HG03432 (cell line): ENCODE measurements at regions not wholly inside any gene's neighbourhood (a gene's known extent, or its start where the extent isn't known, plus 50 kb on each side); places are given as distances from the start of the nearest gene placed in this dataset.

ENCODE experiments used
- ATAC-seq: cut with Tn5 transposase; IDR thresholded peaks from one replicate; pipeline ENCODE4 v1.9.1; 2021; ENCODE audit warnings: mild to moderate bottlenecking, moderate library complexity; ENCODE audit not compliant: unreplicated experiment

DNA sequence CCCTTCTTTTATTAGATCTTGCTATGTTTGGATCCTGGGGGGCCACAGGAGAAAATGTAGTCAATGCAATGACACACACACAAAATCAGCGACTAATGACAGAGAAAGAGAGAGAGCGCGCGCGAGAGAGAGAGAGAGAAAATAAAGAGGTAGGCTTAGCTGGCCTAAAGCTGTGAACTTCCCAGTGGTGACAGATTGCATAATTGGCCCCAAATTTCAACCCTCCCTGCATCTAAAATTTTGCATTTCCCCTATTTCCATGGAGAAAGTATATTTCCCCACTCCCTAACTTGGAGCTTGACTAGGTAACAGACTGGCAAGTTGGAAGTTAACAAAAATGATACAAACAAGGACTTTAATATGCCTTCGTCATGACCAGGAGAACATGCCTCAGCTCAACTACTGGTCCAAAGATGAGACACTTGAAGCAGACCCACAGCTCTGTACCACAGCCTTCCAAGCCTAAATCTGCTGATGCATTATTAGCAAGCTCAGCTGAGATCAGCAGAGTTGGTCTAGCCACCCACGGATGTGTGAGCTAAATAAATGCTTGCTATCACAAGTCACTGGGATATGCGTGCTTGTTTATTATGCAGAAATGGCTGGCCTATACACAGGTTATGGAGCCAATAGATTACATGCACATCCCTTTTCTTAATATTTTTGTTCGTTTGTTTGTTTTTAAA lies 118.1 kb upstream of the PRDM1 start:
- ATAC-seq, result no peak

DNA sequence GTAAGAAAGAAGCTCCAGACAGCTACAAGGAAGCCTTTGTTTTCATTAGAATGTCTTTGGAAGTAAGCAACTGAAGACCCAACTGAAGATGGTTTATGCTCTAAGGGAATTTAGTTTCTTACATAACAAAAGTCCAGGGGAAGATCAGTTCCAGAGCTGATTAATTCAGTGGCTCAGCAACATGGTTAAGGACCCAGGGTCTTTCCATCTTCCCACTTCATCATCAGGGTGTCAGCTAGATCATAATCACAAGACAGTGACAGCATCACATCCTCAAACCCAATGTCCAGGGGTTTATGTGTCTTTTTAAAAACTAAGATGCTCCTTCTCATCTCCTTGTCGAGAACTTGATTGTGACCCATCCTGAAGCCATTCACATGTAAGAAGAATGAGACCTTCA lies 119.7 kb upstream of the PRDM1 start:
- ATAC-seq, result no peak

DNA sequence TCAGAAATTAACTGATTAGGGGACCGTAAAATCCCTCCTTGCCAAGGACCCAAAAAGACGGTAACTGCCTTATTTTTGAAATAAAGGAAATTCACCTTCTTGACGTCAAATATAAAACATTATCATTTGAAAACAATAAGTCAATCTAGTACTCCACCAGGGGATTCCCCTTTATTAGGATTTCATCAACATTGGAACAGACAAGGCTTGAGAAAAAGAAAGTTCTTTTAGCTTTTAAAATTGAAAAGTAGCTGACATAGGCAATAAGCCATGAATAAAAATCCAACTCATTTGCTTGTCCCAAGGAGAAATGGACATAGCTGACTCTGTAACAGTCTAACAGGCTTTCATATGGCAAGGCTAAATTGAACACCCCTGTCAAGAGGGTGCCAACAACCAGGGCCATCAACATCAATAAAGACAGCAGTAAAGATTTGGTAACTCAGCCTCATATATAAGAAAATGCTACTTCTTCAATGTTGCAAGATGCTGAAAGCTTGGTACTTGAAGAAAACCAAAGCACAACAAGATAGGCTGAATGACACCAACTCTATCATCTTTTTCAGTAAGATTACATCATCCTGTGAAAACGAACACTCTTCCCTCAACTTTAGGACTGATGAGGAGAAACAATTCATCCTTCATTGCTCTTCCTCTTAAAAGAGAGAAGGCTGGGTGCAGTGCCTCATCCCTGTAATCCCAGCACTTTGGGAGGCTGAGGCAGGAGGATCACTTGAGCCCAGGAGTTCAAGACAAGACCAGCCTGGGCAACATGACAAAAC lies 121.0 kb upstream of the PRDM1 start:
- ATAC-seq, result no peak

DNA sequence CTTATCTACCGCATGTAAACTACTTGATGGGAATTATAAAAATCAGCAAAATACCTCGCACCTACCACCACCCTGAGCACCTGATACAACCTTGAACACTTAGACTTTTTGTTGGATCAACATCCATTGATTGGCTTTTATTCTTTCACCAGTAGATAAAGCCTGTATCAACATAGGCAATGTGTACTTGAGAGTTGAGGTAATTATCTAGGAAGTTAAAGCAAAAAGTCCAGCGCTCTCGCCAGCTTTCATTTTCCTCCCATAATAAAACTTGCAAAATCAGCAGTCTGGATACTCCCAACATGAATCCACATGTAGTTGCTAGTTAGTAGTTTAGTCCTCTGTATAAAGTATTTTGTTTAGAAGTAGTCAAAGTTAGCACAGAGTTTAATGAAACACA lies 132.0 kb upstream of the PRDM1 start:
- ATAC-seq, result no peak

DNA sequence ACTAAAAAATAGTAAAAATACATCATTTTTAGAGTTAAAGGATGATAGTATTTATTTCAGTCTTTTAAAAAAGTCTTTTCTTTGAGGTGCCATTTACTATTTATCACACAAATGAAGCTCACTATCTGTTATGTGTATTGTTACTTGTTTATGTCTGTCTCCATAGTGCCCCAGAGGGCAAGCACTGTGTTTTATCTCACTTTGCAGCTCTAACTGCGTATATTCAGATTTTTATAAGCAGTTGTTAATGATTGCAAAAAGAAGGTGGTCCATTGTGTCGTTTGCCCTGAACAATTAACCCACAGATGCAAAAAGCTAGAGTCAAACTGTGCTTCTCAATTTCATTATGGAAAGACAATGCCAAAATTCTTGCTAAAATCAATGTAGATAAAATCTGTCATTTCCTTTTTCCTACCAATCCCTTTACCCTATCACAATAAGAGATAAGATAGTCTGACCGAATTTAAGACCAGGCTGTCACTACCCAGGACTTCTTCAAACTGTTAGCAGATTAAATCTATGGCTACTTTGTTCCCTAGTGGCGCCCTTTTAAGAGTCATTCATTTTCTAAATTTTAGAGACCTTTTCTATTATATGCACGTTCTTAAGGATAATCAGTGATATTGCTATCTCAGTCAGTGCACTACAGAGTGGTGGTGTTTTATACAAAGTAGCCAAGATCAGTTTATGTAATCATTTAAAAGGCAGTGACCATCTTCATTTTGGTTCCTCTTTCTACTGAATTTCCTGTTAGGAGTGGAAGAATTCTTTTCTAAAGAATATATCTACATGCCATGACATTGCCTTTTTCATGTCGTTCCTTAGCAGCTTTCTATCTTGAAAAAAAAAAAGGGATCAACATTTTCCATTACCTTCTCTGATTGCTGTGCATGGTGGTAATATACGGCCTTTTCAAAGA lies 133.1 kb upstream of the PRDM1 start:
- ATAC-seq, result no peak

DNA sequence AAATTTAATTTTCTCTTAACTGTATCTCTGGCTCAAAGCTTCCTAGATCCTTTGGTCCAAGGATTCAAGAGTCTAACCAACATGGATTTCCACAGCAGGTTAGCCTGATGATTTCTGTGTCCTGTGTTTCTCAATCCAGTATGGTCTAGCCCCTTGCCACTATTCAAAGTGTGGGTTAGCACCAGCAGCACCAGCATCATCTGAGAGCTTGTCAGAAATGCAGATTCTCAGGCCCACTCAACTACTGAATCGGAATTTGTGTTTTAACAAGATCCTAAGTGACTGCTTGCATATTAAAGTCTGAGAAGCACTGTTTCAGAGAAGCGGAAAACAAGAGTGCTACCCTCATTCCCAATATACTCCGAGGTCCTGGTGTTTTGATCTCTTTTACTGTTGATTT lies 133.8 kb upstream of the PRDM1 start:
- no peak for ATAC-seq

DNA sequence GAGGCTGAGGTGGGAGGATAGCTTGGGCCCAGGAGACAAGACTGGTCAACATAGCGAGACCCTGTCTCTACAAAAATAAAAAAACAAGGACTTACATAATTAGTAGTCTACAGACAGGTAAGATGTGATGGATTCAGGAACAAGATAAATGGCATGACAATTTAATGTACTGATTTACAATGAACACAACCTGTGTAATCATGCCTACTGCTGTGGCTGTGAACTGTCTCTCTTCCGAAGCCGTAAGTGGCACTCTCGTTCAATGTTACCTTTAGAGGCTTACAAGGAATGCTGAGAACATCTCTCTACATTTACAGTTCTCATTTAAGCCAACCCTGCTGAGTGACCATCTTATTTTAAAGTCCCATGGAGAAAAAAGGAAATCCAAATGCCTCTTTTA lies 134.8 kb upstream of the PRDM1 start:
- ATAC-seq, result no peak

DNA sequence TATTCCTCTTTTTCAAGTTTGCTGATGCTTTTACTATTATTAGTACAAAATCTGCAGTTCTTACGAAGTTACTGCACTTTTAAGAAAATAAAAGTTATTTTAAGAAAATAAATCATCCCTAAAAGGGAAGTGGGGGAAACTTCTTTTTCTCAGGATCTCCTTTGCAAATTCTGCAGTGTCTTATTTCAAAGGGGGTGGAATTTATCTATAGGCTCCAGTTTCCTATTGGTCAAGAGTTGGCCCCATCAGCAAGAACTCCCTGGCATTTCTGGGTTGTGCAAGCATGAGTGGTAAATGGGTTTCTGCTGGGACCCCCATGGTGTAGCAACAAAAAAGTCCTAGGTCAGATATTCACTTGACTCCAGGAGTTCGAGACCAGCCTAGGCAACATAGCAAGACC lies 136.3 kb upstream of the PRDM1 start:
- ATAC-seq, result no peak

DNA sequence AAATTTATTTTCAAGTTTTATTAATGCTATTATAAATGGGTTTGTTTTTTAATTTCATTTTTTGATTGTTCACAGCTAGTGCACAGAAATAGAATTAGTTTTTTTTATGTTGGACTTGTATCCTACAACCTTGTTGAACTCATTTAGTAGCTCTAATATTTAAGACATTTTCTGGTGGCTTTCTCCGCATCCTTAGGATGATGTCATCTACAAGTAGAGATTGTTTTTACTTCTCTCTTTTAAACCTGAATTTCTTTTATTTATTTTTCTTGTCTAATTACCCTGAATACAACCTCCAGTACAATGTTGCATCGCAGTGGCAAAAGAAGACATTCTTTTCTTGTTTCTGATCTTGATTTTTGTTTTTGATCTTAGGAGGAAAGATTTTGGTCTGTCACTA lies 142.6 kb upstream of the PRDM1 start:
- no peak for ATAC-seq

DNA sequence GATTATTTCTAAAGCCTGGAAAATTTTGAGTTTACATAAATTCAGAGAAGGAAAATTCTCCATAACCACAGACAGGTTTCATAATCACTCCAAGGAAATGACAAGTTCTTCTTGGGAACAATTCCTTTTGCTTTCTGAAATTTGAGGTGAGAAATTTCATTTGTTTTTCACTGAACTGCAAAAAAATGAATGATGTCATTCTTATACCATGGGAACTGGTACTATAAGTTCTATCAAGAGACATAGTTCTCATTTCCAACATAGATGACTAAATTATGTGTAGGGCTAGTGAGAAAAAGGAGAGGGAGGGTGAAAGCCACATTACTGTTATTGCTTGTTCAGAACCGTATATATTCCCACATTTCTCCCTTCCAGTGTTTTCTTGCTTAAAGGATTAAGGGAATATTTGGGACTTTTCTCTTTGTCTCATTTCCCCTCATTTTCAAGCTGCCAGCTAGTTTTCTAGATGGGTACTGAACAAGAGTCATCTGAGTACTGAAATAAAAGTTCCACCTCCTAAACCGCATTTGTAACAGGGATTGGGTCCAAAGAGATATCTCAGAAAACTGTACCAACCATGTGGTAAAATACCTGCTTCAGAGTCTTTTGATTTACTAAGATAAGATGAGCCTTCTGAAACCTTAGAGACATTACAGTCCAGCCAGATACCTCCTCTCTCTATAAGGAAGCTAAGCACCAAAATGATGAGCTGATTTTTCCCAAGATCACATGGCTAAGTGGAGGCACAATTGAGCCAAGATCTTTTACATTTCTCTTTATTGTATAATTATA lies 144.3 kb upstream of the PRDM1 start:
- ATAC-seq, result no peak

DNA sequence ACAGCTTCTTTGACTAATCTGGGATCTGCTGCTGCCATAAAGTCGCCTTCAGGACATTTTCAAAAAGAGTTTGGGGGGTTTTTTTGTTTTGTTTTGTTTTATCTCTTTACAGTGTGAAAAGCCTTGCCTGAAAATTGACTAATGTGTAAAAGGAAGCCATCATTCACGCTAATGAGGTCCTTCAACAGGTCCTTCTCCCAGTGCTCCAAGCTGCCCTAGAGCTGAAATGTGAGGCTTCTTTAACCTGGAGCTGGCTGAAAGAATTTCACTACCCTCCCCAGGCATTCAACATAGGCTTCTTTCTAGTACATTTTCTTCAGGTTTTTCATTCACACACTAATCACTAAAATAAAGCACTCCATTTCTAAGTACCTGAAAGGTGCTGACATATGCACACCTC lies 145.1 kb upstream of the PRDM1 start:
- no peak for ATAC-seq

DNA sequence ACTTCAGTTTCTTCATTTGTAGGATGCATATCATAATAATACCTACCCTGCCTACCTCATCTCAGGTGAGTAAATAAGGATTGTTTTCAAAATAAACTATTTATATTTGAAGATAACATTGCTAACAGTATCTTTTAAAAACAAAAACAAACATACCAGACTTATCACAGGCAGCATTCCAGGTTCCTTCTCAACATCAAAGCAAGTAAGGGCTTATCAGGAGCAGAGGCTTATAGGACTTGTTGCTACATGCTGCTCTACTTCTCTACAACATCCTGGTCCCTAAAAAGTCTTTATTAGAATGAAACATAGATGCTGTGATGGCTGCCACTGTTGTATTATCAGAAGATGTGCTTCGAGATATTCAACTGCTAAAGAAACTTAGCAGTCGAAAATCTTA lies 149.2 kb upstream of the PRDM1 start:
- ATAC-seq, result no peak

DNA sequence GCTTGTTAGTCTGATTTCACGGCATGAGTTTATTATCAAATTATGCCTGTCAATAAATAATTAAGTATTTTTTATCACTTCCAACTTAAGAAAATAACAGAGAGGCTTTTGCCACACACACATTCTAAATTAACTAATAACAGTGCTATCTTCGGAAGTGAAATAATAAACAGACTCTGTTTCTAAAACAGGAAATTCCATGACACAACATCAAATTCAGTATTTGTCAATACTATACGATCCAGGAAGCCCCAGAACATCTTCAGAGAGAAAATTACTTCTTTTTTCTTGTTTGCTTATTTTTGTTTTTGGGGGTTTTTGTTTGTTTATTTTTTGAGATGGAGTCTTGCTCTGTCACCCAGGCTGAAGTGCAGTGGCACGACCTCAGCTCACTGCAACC lies 150.7 kb upstream of the PRDM1 start:
- no peak for ATAC-seq

DNA sequence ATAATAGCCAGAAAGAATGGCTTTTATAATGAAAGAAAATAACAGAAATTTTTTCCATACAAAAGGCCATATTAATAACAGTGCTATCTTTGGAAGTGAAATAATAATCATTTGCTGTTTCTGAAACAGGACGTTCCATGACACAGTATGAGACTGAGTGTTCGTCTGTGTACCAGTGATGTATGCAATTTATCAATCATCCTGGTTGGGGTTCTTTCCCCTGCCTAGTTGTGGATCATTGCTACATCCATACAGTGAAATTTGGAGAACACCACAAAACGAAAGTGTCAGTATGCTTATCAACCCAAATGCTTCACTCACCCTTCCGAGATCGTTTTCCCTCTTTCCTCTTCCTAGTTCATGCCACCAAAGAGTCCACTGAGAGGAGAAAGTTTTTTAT lies 151.4 kb upstream of the PRDM1 start:
- ATAC-seq, result no peak

DNA sequence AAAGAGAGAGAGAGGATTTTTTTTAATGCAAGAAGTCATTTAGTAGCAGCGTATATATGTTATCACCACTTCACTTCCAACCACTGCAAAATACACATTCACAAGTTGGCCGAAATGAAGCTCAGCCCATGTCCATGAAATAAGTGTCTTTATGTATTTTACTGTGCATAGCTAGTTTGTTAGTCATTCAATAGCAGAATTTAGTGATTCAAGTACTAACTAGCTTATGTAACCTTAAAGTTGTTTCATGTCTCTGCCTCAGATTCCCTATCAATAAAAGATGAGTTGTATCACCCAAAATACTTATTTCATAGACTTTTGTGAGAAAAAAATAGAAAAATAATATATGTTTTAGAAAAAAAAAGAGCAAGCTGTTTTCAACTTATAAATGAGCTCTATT lies 153.7 kb upstream of the PRDM1 start:
- no peak for ATAC-seq

DNA sequence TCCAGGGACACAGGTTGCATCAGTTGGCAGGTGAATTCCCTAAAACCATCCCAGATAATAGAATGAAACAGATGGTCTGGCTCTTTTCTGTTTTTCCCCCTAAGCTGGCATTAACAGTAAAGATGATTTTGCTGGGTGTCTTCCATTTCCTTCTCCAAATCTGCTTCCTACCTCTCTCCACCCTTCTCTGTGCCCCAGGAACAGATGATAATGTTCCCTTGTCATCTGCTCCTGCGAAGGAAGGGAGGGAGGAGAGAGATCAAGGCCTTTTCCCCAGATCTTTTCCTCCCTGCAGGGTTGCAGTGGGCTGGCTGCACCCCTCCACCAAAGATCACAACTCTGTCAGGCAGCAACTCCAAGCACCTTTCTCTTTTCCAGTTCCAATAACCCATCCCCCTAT lies 156.5 kb upstream of the PRDM1 start:
- no peak for ATAC-seq

DNA sequence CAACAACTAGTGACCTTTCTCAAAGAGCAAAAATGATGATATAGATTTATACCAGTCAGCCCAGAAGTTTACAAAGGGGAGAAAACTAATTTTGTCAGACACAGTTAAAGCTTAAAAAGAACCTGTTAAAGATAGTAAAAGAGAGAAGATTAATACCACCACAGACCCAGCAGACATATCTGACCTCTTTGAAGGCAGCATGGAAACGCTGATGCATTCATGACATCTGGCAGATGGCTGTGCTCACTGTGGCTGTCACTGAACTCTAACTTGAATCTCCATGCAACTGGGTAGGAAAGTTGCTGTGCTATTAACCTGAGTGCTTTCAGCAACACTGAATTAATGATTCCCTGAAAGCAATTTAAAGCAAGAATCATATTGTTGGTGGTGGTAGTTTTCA lies 159.8 kb upstream of the PRDM1 start:
- ATAC-seq, result no peak

DNA sequence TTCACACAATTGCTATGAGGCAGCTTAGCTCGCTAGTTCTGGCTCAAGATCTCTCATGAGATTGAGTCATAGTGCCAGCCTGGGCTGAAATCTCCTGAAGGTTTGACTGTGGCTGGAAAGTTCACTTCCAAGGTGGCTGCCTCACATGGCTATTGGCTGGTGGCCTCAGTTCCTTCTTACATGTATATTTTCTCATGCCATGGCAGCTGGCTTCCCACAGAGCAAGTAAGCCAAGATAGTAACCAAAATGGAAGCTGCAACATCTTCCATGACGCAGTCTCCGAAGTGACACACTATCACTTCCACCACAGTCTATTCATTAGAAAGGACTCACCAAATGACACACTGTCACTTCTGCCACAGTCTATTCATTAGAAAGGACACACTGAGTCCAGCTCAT lies 160.4 kb upstream of the PRDM1 start:
- ATAC-seq, result no peak

DNA sequence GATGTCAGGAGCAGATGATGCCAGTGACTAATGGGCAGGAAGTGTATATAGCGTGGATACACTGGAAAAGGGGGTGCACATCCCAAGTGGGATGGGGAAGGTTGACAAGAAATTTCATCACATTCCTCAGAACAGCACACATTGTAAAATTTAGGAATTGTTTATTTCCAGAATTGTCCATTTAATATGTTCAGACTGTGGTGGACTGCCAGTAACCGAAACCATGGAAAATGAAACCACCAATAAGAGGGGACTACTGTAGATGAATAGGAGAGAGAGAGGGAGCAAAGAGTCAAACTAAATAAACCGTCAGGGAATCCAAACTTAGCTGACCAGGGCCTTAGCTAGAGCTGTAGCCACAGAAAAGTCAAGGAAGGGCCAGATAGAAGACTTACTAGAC lies 164.4 kb upstream of the PRDM1 start:
- ATAC-seq, result no peak

DNA sequence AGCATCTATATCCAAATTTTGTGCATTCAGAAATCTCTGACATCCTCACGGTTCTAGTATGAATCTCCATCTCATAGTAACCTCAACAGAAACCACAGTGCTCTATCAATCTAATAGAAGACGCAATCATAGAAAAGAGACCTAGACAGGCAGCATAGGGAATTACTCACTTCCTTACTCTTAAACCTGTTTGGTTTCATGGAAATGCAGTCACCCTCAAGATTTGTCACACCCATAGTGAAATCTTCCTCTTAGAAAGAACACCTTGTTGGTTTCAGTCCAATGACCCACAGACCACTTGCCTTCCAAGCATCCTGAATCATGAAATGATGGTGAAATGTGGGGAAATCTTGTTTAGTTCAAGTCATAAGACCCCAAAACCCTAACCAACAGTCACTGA lies 166.1 kb upstream of the PRDM1 start:
- ATAC-seq, result no peak
